NCI-H446 (cell line): ENCODE measurements at regions not wholly inside any gene's neighbourhood (a gene's known extent, or its start where the extent isn't known, plus 50 kb on each side); places are given as distances from the start of the nearest gene placed in this dataset.

ENCODE experiments used
- DNase-seq, 2 experiments: peaks; one replicate each; lab custom pipeline; 2025; lab: John Stamatoyannopoulos, UW

GRCh38 chr12:91793676-91794075, 352.0 kb downstream of the BTG1 start:
- no peak for DNase-seq

DNA sequence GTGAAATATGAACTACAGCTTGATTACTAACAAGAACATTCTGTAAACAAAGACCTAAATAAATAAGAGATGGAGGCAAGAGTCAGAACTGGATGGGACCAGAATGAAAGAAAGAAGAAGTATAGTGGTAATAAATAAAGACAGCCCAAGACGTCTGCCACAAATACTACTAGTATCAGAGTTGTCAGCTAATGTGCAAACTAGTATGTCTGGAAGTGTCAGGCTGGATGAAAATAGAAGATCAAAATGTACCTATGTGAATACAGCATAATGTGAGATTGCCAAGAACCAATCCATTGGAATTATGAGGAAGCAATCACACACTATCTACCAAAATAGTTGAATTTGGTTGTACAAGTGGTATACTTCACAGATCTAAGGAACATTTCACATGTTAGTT, 353.0 kb downstream of the BTG1 start:
- no peak for DNase-seq

DNA sequence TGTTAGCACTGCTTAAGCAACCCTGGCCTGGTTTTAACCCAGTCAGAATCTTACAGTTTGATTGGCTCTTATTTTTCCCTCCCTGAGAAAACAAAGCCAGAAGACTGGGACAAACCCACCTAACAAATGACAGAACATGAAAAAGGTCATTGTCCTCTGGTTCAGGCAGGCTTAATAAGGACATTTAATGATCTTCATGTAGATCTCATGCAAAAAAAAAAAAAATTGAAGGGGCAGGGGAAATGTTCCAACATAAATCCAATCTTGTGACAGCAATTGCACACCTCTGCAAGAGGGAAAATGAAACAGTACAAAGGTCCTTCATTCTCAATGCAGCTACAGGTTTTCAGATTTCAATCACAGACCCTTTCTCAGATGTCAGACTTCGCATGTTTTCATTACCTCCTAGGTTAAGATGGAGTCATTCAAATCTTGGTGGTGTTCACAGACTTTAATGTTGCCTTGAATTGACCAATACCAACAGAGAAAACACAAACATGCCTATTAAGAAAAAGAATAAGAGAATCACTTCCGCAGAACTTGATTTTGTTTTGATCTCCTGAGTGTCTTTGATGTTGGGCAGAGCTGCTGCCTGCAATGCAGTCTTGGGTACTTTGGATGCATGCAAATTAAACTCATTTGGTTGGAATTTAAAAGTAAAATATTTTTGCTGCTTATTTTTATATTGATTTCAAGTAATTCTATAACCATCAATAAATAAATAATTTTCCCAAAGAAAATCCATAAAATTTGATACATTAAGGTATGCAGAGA, 359.0 kb downstream of the BTG1 start:
- no peak for DNase-seq

DNA sequence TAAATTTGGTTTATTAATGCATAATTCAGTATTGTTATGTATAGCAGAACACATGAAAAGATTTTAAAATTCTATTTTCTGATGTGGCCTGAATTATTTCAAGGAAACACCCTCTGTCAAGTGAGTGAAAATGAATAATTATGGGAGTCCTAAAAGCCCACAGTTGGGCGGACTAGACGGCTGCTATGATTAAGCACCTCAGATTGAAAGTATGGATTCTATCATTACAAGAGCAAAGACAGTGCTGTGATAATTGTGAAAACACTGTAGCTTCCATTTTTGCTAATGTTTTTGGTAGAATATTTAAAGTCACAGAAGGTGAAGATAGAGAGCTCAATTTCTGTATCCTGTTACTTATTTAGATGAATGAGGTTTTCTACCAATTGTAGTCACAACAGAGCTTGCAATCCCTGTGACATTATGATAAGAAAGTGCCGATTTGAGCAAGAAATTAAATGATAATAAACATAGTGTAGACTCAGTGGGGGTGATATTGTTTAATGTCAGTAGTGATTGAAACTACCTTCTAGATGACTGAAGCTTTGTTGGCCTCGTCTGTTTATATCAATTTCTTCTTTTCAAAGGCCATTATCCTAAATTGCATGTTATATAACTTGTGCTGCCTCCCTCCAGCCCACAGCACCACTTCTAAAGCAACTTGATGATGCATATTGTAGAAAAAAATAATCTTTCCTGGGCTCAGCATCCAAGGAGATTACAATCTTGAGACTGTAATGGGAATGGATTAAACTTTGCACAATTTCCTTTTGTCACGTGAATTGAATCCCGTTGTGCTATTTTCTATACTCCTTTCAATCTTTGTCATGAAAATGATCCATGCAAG, 359.8 kb downstream of the BTG1 start:
- no peak for DNase-seq

GRCh38 chr12:91781114-91781513, 364.5 kb downstream of the BTG1 start:
- no peak for DNase-seq

- no peak for DNase-seq
Observed at GRCh38 chr12:91778938-91779400, 366.7 kb downstream of the BTG1 start.

DNA sequence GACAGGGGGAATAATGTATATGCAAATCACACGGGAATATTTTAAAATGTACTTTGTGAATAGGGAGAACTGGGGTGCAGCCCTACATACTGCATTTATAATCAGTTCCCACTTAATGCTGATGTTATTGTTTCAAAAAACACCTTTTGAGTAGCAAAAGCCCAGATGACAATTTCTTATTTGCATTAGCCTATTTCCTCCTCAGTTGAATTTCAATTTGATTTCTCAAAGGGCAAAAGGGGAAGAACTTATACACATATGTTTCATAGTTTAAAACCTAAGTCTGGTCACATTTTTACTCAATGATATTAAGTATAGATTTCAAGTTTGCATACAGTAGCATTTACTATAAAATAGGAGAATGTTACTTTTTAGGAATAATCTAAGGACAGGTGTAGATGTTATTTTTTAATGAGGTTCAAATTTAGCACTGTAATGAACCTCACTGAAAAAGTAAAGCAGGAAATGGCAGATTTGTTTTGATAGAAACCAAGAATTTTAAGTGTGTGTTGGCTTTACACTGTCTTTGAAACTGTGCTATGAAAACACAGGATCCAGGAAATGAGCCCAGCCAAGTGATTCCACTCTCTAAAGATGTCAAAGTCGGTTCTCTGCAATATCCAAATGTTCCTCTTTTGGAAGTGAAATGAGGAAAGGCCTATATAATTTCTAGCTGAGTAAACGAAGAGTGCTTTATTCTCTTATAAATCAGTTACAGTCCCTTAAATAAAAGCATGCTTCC, 367.4 kb downstream of the BTG1 start:
- no peak for DNase-seq

- no peak for DNase-seq
Observed at GRCh38 chr12:91777268-91777992, 368.2 kb downstream of the BTG1 start.

GRCh38 chr12:91774434-91774921, 371.2 kb downstream of the BTG1 start:
- DNase-seq = no peak

DNA sequence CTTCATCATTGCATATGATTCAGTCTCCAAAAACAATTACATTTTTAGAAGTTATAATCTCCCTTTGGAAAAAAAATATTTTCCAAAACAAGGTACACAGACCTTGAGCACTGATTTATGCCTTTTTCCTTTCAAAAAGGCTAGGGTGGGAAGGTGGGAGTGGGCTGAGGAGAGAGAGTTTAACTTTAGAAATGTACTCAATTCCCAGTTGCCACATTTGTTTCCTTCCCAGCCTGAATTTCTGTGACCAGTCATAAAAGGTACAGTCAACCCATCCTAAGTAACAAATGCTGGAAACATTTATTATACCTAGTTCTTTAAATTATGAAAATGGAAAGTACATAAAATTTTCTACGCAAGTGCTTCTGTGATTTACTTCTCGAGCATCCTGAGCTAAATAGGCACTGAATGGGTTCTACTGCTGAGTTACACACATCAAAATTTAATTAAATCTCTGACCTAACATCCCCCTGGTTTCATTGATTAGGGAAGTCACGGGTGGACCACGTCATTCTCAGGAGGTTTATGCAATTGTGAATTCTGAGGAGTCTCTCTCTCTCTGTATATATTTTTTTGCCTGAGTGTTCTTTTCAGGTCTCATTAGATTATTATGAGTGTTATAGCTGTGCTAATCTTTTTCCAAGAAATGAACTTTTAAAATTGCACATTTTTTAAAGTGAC, 371.8 kb downstream of the BTG1 start:
- no peak for DNase-seq

- DNase-seq = no peak
Observed at GRCh38 chr12:91772411-91772810, 373.2 kb downstream of the BTG1 start.

GRCh38 chr12:91769736-91770135, 375.9 kb downstream of the BTG1 start:
- DNase-seq = no peak

DNA sequence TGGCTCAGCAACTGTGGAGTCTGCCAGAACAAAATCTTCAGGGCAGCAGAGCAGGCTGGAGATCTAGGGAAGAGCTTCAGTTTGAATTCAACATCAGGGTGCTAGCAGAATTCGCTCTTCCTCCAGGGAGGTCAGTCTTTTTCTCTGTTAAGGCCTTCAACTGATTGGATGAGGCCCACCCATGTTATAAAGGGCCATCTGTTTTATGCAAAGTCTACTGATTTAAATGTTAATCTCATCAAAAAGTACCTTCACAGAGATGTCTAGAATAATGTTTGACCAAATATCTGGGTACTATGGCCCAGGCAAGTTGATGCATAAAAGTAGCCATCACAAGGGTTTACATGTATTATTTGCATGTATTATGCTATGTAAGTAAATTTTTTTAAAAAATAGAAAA, 378.4 kb downstream of the BTG1 start:
- DNase-seq = no peak

DNA sequence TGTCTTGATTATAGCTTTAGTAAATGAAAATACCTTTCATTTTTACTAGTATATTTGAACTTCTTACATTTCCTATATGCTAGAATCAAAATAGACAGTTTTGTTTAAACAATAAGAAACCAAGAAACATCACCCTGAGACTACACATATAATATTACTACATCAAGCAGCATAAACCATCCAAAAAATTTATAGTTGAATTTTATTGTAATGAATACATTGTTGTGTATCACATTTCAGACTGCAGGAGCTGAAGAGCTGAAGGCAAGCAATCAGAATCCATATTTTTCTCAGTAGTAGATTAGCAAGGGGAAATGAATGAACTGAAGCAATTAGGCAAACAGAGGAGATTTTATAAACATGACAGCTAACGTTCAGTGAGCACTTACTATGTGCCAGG, 379.2 kb downstream of the BTG1 start:
- DNase-seq = no peak

- DNase-seq = peak; percentile 6 to 44
Observed at GRCh38 chr12:91763654-91764370, 381.8 kb downstream of the BTG1 start.

GRCh38 chr12:91753649-91754048, 392.0 kb downstream of the BTG1 start:
- no peak for DNase-seq

- no peak for DNase-seq
Observed at GRCh38 chr12:91746976-91747375, 398.7 kb downstream of the BTG1 start.

DNA sequence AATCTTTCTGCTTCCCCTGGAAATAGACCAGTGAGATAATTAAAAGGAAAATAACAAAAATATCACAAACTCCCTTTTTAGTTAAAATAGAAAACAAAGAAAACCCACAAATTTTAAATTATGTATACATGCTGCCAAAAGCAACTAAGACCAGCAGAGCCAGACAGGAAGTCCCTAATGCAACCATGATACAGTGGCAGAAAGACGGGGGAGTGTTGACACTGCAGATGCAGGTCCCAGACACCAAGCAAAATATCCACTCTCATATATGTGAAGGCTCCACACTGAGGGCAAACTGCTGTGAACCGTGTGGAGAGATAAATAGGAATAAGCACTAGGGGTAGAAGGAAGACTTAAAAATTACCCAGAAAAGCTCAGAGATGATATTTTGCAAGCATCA, 401.0 kb downstream of the BTG1 start:
- no peak for DNase-seq

DNA sequence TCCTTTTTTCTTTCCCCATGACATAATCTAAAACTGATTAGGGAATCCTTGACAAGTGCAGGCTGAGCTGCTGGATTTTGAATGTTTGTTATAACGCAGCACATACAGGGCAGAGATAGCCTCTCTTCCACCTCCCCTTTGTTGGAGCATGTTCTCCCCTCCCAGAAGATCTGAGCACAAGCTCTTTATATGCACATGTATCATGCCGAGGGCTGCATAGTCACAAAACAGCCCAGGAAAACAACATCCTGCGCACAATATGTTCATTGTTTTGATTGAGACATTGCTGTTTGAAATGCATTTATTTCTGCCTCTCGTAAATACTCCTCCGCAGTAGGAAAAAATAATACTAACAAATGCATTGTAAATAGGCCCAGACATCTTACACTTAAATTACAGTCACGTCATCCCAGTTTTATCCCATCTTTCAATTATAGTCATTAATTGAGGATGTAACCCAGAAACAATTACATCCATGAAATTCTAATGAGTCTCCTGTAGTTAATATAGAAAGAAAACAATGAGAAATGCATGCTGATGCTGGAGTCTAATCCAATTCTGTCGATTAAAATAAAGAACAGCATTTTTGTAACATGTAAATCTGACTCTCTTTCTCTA, 401.8 kb downstream of the BTG1 start:
- no peak for DNase-seq

GRCh38 chr12:91743280-91743679, 402.4 kb downstream of the BTG1 start:
- DNase-seq = no peak
